CD14-positive monocyte (primary cell): ENCODE measurements at regions not wholly inside any gene's neighbourhood (a gene's known extent, or its start where the extent isn't known, plus 50 kb on each side); places are given as distances from the start of the nearest gene placed in this dataset.

Experiments
- DNase-seq, 3 donors: peaks; one replicate each; pipeline ENCODE4 v3.0.0-alpha.2; 2011 to 2022
- H2AFZ ChIP-seq: 2 replicates; pipeline ENCODE4 v1.6.0; 2012; ENCODE audit warnings: mild to moderate bottlenecking, low read depth, low read length, inconsistent platforms; ENCODE audit not compliant: insufficient read depth, poor library complexity, severe bottlenecking
- H3K27ac ChIP-seq, 2 donors: 1 replicate in 1 of 2; 2 replicates in 1 of 2; pipeline ENCODE4 v1.5.1; 2012 to 2013; ENCODE audit warnings: low read length in 2 of 2, control low read depth in 1 of 2, inconsistent platforms in 1 of 2, low read depth in 1 of 2, mild to moderate bottlenecking in 1 of 2
- H3K27me3 ChIP-seq, 2 donors: one replicate each; pipeline versions ENCODE4 v1.6.0 to v1.6.1; 2011 to 2013; ENCODE audit warnings: low read length in 2 of 2; ENCODE audit not compliant: control insufficient read depth in 2 of 2, insufficient read depth in 2 of 2
- H3K36me3 ChIP-seq, 2 donors: replicated peaks in 1 of 2; 1 replicate in 1 of 2; 2 replicates in 1 of 2; pipeline versions ENCODE4 v1.5.1 to v1.6.1; 2012 to 2013; ENCODE audit warnings: low read length in 2 of 2, control low read depth in 1 of 2, inconsistent platforms in 1 of 2, mild to moderate bottlenecking in 1 of 2; ENCODE audit not compliant: insufficient read depth in 2 of 2, control insufficient read depth in 1 of 2
- H3K4me1 ChIP-seq, 2 donors: 1 replicate in 1 of 2; 2 replicates in 1 of 2; pipeline versions ENCODE4 v1.5.1 to v1.6.1; 2012 to 2013; ENCODE audit warnings: low read length in 2 of 2, control low read depth in 1 of 2, inconsistent platforms in 1 of 2, mild to moderate bottlenecking in 1 of 2, moderate library complexity in 1 of 2; ENCODE audit not compliant: insufficient read depth in 2 of 2, control insufficient read depth in 1 of 2
- H3K4me2 ChIP-seq: replicated peaks from 2 replicates; pipeline ENCODE3; 2012; ENCODE audit warnings: low read length, moderate library complexity, mild to moderate bottlenecking; ENCODE audit not compliant: poor library complexity, severe bottlenecking; ENCODE audit errors: extremely low read depth
- H3K4me3 ChIP-seq, 3 experiments: fragments of 200-600 bp in 1 of 3; sonication (generic) in 1 of 3; replicated peaks in 1 of 3; 1 replicate in 2 of 3; 2 replicates in 1 of 3; pipeline ENCODE4 v1.5.1; 2011 to 2013; ENCODE audit warnings: low read length in 3 of 3, mild to moderate bottlenecking in 3 of 3, control low read depth in 2 of 3, low read depth in 2 of 3, inconsistent platforms in 1 of 3, moderate library complexity in 1 of 3
- H3K79me2 ChIP-seq: 2 replicates; pipeline ENCODE4 v1.6.0; 2012; ENCODE audit warnings: mild to moderate bottlenecking, control low read depth, inconsistent platforms, low read length, moderate library complexity; ENCODE audit not compliant: insufficient read depth
- H3K9ac ChIP-seq: 2 replicates; pipeline ENCODE4 v1.6.0; 2017; ENCODE audit warnings: low read length, mild to moderate bottlenecking; ENCODE audit not compliant: insufficient read depth, poor library complexity, severe bottlenecking
- H3K9me3 ChIP-seq, 2 donors: replicated peaks in 1 of 2; 1 replicate in 1 of 2; 2 replicates in 1 of 2; pipeline versions ENCODE4 v1.5.1 to v1.6.1; 2012 to 2013; ENCODE audit warnings: low read length in 2 of 2, control low read depth in 1 of 2; ENCODE audit not compliant: control insufficient read depth in 1 of 2, insufficient read depth in 1 of 2
- H4K20me1 ChIP-seq: 2 replicates; pipeline ENCODE4 v1.6.0; 2012; ENCODE audit warnings: mild to moderate bottlenecking, low read length, control low read depth, moderate library complexity; ENCODE audit not compliant: insufficient read depth
- H3K27ac Mint-ChIP-seq, 7 donors: one replicate each; pipeline ENCODE4 v1.8.0; 2020; ENCODE audit warnings: mild to moderate bottlenecking in 7 of 7, mixed read lengths in 7 of 7, moderate library complexity in 6 of 7, inconsistent platforms in 2 of 7
- H3K27me3 Mint-ChIP-seq, 3 donors: one replicate each; pipeline ENCODE4 v1.8.0; 2021 to 2022; ENCODE audit warnings: low read depth in 3 of 3, mild to moderate bottlenecking in 3 of 3, mixed read lengths in 3 of 3, moderate library complexity in 3 of 3, inconsistent platforms in 1 of 3
- H3K36me3 Mint-ChIP-seq, 2 donors: one replicate each; pipeline ENCODE4 v1.8.0; 2020; ENCODE audit warnings: mixed read lengths in 2 of 2, inconsistent platforms in 1 of 2, mild to moderate bottlenecking in 1 of 2
- H3K4me1 Mint-ChIP-seq: one replicate; pipeline ENCODE4 v1.8.0; 2020; ENCODE audit warnings: mild to moderate bottlenecking, mixed read lengths
- H3K4me3 Mint-ChIP-seq, 2 donors: one replicate each; pipeline ENCODE4 v1.8.0; 2020; ENCODE audit warnings: mild to moderate bottlenecking in 2 of 2, mixed read lengths in 2 of 2, moderate library complexity in 1 of 2
- H3K9me3 Mint-ChIP-seq, 7 donors: one replicate each; pipeline ENCODE4 v1.8.0; 2020 to 2022; ENCODE audit warnings: mixed read lengths in 7 of 7, mild to moderate bottlenecking in 6 of 7, moderate library complexity in 6 of 7, inconsistent platforms in 2 of 7
- CTCF ChIP-seq: fragments of 200-600 bp; IDR thresholded peaks from one replicate; pipeline ENCODE4 v1.8.0; 2022; ENCODE audit warnings: antibody characterized with exemption, mild to moderate bottlenecking
- WGBS: methylation state at CpG from one replicate; pipeline ENCODE4 v1.1.5; 2013; ENCODE audit warnings: missing lambda C conversion rate; ENCODE audit not compliant: insufficient coverage; 5-methylcytosine and 5-hydroxymethylcytosine counted together
- intact Hi-C, 2 donors: fragments of 100-400 bp; cut with micrococcal nuclease; formaldehyde crosslinking; loops; one replicate each; pipeline versions ENCODE4 v1.15.0 to v1.15.1; 2023

GRCh38 chr15:62639432-62639831 lies 403.1 kb upstream of the TPM1 start:
- Mint-ChIP-seq H3K9me3 (peaks cover 0 to 1% (median 0%) of the 10 kb centered on the region in 7 donors), H3K4me1 (peaks cover 11% of the 10 kb centered on the region), H3K27ac (no peak overlapping the region), H3K27me3 (peaks cover 0 to 6% (median 1%) of the 10 kb centered on the region in 3 donors), H3K36me3 (no peaks in the 10 kb centered on the region), H3K4me3 (no peak overlapping the region)
- no peak overlapping the region for H3K9ac ChIP-seq
- H3K4me1 ChIP-seq: peaks cover 7 to 11% of the 10 kb centered on the region in 2 donors
- intact Hi-C loops: no loop called here
- TF ChIP-seq CTCF: no peak
- no peak overlapping the region for H3K27ac ChIP-seq
- no peaks in the 10 kb centered on the region for H3K36me3 ChIP-seq
- DNase-seq: no peak
- no peak overlapping the region for H3K4me3 ChIP-seq
- no peak overlapping the region for H2AFZ ChIP-seq
- H3K27me3 ChIP-seq: no peaks in the 10 kb centered on the region
- no peaks in the 10 kb centered on the region for H3K79me2 ChIP-seq
- 100% methylated on average over 3 of the region's 4 CpGs for WGBS
- H3K9me3 ChIP-seq: no peaks in the 10 kb centered on the region
- no peaks in the 10 kb centered on the region for H4K20me1 ChIP-seq
- no peak overlapping the region for H3K4me2 ChIP-seq

GRCh38 chr15:62639906-62640605 lies 402.5 kb upstream of the TPM1 start:
- Histone ChIP-seq H3K27me3 (no peaks in the 10 kb centered on the region), H3K9ac (no peak overlapping the region), H3K4me2 (no peak overlapping the region), H3K27ac (no peak overlapping the region), H3K4me1 (peaks cover 7 to 11% of the 10 kb centered on the region in 2 donors), H3K9me3 (no peaks in the 10 kb centered on the region), H2AFZ (no peak overlapping the region), H3K4me3 (no peak overlapping the region), H4K20me1 (no peaks in the 10 kb centered on the region), H3K79me2 (no peaks in the 10 kb centered on the region), H3K36me3 (no peaks in the 10 kb centered on the region)
- intact Hi-C loops: no loop called here
- no peak for DNase-seq
- Mint-ChIP-seq H3K36me3 (no peaks in the 10 kb centered on the region), H3K4me1 (peaks cover 11% of the 10 kb centered on the region), H3K27ac (no peak overlapping the region), H3K27me3 (peaks cover 0 to 7% (median 1%) of the 10 kb centered on the region in 3 donors), H3K9me3 (peaks cover 0 to 1% (median 0%) of the 10 kb centered on the region in 7 donors), H3K4me3 (no peak overlapping the region)
- no peak for TF ChIP-seq CTCF
- 100% methylated on average over 3 of the region's 6 CpGs for WGBS
